ENCODE measurements at regions not wholly inside any gene's neighbourhood (a gene's known extent, or its start where the extent isn't known, plus 50 kb on each side); places are given as distances from the start of the nearest gene placed in this dataset.

DNA sequence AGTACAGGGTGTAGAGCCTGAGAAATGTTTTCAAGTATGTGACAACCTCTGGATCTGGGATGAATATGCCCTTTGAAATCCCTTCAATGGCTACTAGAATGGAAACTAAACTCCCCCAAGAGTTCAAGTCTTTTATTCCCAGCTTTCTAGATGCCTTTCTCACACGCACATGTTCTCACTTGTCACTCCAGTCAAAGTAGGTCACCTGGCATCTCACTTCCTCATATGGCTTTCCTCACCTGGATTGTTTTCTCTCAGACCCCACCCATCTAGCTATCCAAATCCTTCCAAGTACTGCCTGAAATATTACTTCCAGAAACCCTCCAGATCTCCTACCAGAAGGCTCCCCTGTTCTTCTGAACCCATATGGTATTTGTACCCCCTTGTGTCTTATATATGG is 615.4 kb upstream of the KLF4 start:
- ChIA-PET POLR2A (no interaction called here), CTCF (no interaction called here)

DNA sequence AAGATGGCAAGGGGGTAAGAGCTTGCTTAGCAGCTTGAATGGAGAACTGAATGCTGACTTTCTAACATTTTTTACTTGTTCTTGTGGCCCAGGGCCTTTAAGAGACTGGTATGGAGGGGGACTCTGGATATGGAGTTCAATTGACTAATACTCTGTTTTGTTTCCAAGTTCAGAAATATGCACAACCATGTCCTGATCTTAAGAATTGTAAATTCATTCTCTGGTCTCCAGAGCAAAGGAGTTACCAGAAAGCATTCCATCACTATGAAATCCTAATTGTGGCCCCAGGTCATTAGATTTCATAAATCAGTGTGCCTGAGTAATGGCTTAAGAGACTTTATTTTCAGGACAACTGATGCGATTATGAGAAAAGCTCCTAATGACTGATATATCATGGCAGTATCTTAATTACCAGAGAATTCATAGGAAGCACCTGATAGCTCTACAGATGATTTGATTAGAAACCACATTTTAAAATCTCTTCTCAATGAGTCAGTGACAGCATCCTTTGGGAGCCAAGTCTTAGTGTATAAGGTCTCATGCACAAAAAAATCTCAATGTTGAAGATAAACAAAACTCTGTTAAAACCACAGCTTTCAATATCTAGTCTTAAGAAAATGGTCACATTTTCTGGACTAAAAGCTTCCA is 613.6 kb upstream of the KLF4 start:
- CTCF ChIA-PET: no interaction called here
- POLR2A ChIA-PET: no interaction called here

- ChIA-PET POLR2A (no interaction called here), CTCF (no interaction called here)
Observed at GRCh38 chr9:108101410-108101809, 611.8 kb upstream of the KLF4 start.

DNA sequence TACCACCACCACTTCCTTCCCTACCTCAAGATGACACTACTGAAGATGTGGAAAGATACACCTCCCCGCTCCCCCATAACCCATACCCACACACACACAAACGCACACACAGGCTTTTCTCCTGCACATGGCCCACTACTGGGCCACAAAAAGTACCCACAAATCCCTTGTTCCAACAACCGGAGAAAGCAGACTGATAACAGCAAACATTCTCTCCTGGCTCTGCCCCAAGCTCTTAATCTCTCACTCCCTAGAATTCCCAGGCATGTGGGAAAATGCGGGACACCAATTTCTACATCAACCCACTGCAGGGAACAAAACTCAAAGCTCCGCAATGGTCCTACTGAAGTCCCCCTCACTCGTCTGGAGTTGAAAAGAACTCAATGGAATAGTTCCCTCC is 611.0 kb upstream of the KLF4 start:
- ChIA-PET POLR2A (no interaction called here), CTCF (interaction anchor here (0.7 kb wide), 1 partner anchor 964 kb away, joined by 3 read pairs; no protein-coding TSS in a partner anchor)

DNA sequence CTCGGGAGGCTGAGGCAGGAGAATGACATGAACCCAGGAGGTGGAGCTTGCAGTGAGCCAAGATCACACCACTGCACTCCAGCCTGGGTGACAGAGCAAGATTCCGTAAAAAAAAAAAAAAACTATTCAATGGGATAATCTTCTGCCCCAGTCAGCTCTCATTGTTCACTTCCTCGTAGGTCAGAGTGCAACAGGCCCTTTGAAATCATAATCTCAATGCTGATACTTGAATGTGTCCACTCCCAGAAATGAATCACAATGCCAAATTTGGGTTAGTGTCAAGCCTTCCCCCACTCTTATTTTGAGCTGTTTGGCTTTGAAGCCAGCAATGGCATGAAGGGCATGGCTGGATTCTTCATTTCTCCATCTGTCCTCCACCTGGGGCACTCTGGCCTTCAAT is 610.3 kb upstream of the KLF4 start:
- ChIA-PET POLR2A (no interaction called here), CTCF (interaction anchor here (0.7 kb wide), 1 partner anchor 963 kb away, joined by 3 read pairs; no protein-coding TSS in a partner anchor)

- ChIA-PET CTCF (no interaction called here), POLR2A (no interaction called here)
Observed at GRCh38 chr9:108095496-108095895, 605.9 kb upstream of the KLF4 start.

DNA sequence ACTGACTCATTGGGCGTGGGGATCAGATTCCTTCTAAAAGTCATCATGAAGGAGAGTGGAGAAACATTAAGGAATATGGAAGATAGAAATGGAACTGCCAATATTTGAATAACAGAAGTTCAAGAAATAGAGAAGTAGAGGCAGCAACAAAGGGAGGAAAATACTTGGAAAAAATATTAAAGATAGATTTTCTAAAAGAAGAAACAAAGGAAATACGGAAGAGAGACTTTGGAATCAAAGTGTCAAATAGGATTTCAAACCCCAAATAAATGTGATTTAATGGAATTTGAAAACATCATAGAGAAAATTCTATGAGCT is 605.1 kb upstream of the KLF4 start:
- ChIA-PET CTCF (no interaction called here), POLR2A (no interaction called here)

GRCh38 chr9:108093773-108094675 is 604.5 kb upstream of the KLF4 start:
- ChIA-PET CTCF (no interaction called here), POLR2A (no interaction called here)

DNA sequence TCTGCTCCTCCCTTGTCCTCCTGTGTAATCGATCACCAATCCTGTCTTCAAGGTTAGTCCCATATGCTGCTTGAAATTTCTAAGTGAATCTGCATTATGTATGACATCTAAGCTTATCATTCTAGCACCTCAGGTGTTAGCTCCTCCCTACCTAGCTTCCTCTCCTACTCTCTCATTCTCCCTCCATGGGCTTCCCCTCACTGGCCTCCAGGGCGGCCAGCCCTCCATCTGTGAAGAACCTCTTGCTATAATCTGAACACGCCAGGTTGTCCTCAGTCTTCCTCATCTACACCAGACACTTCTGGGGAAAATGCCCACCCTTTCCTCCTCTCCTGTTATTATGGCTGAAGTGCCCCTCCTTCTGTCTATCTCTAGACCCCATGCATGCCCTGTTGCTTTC is 599.3 kb upstream of the KLF4 start:
- ChIA-PET POLR2A (no interaction called here), CTCF (no interaction called here)

GRCh38 chr9:108087781-108088180 is 598.2 kb upstream of the KLF4 start:
- CTCF ChIA-PET: no interaction called here
- POLR2A ChIA-PET: no interaction called here

DNA sequence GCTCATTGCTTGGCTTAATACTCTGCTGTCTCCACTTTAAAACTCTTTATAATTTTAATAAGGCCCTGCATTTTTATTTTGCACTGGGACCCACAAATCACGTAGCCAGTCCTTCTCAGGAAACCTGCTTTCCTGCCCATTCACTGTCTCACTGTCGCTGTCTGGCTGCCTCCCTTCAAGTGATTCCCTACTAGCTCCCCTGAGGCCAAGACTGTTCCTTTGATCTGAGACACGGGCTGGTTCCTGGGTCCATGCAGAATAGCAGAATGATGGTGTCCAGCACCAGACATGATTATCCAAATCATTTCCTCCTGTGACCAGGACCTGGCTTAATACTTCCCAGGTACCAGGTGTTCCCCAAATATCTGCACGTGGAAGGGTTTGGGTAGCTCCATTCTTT is 597.1 kb upstream of the KLF4 start:
- ChIA-PET CTCF (no interaction called here), POLR2A (no interaction called here)

DNA sequence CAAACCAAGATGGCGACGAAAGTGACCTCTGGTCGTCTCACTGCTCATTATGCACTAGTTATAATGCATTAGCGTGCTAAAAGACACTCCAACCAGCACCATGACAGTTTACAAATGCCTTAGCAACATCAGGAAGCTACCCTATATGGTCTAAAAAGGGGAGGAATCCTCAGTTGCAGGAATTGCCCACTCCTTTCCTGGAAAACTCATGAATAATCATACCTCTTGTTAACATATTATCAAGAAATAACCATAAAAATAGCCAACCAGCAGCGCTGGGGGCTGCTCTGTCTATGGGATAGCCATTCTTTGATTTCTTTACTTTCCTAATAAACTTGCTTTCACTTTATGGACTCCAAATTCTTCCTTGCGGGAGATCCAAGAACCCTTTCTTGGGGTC is 595.7 kb upstream of the KLF4 start:
- CTCF ChIA-PET: no interaction called here

DNA sequence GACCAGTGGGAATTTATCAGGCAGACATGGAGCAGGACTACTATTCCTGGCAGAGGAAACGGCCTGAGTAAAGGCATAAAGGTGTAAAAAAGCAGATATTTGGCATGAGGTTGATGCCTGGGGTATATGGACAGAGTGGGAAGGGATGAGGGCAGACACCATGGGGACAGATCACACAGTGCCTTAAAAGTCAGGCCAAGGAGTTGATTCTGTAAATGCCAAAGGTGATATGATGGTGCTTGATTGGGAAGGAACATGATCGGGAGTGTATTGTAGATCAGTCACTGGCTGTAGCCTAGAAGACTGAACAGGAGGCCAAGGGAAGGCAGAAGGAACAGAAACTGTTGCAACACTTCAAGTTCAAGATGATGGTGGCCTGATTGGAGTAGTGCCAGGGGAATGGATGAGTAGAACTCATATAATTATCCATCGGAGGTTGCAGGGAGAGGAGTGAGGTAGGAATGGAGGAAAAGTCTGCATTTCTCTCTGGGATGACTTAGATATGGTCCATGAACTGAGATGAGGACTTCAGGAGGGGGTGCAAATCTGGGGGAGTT is 594.3 kb upstream of the KLF4 start:
- POLR2A ChIA-PET: no interaction called here

More for the DNA sequence above, 595.7 kb upstream of the KLF4 start:
- POLR2A ChIA-PET: no interaction called here

DNA sequence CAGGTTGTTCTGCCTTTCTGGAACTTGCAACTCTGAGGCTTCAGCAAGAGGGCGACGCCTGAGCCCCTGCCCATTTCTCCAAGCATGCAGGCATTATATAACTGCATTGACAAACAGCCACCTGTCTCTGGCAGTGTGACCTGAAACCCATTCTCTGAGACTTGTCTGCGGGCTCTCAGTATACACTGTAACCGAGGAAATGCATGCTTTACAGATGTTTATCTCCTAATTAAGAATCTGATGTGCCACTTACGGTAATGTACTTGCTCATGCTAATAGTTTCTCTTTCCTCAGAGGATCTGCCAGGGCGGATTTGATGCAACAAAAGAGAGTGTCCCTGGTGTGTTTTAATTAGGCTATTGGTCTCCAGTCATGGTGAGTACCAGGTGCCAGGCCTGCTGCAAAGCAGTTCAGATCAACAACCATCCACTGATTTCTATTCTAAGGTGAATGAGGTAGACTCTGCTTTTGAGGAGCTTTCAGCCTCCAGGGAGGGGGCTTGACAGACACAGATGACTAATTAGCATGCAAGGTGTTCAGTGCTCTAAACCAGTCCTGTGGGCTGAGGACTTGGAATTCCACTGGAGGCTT is 593.7 kb upstream of the KLF4 start:
- ChIA-PET CTCF (no interaction called here), POLR2A (no interaction called here)

More for the DNA sequence above, 594.3 kb upstream of the KLF4 start:
- CTCF ChIA-PET: no interaction called here

- CTCF ChIA-PET: no interaction called here
- POLR2A ChIA-PET: no interaction called here
Observed at GRCh38 chr9:108081112-108081511, 591.5 kb upstream of the KLF4 start.

- CTCF ChIA-PET: no interaction called here
- POLR2A ChIA-PET: no interaction called here
Observed at GRCh38 chr9:108080285-108080684, 590.7 kb upstream of the KLF4 start.

DNA sequence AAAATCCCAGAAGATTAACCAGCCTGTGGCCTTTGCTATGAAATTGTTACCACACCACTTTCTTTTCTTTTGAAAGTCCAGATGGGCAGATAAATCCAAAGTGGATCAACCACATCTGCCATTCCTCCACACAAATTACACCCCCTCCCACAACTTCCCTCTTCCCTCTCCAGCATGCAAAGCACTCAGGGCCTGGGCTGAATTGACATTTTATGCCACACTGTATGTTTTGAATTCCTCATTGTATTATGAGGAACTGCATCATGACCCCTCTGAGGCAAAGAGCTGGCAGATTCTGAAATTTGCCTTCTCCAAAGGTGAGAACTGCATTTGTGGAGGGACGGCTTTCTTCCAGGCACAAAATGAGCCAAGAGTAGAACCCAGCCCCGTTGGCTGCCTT is 589.2 kb upstream of the KLF4 start:
- CTCF ChIA-PET: no interaction called here
- POLR2A ChIA-PET: no interaction called here

- CTCF ChIA-PET: no interaction called here
- POLR2A ChIA-PET: no interaction called here
Observed at GRCh38 chr9:108078375-108078774, 588.8 kb upstream of the KLF4 start.

DNA sequence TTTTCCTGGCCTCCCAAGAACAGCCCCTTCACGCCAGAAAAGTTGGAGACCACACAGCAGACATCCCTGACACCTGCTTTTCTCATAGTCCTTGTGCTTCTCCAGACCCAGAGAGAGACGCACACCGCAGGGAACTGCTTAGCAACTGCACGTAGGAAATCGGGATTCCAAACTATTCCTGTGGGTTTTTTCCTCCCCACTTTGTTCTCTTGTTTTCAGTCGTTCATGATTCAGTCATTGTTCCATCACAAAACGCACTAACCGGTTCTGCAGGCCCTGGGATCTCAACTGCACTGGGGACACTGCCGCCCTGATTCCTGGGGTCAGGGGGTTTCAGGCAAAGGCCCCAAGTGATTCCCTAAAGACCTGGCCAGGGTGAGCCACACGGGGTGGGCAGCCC is 588.0 kb upstream of the KLF4 start:
- ChIA-PET POLR2A (no interaction called here), CTCF (no interaction called here)

- POLR2A ChIA-PET: no interaction called here
- CTCF ChIA-PET: no interaction called here
Observed at GRCh38 chr9:108074900-108075299, 585.3 kb upstream of the KLF4 start.

DNA sequence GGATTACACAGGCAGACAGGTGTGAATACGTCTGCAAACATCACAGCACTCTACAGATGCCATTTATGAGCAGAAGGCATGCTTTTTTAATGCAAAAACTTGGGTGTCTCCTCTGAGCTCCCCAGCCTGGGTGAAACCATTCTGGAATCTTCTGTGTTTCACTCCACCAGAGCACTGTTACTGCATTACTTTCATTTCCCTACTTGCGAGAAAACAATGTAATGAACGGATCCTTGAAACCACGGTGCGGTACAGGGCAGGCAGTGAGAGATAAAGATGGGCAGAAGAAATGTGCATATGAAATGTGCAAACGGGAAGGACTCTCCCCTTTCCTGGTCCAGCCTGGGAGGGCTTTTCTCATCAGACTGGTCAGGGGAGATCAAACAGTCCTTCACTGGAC is 584.3 kb upstream of the KLF4 start:
- POLR2A ChIA-PET: no interaction called here
- CTCF ChIA-PET: no interaction called here

Measured in activated CD8-positive, alpha-beta memory T cell treated with anti-CD3 and anti-CD28 coated beads for 36 hours (primary cell).